Muscle layer of colon (tissue), 2 donors: ENCODE measurements at regions not wholly inside any gene's neighbourhood (a gene's known extent, or its start where the extent isn't known, plus 50 kb on each side); places are given as distances from the start of the nearest gene placed in this dataset.

Experiments used
- H3K27ac ChIP-seq: one replicate; pipeline ENCODE4 v1.7.0; 2013; ENCODE audit warnings: low read depth, mild to moderate bottlenecking, low read length, moderate library complexity
- H3K27me3 ChIP-seq, 2 donors: one replicate each; pipeline ENCODE4 v1.7.0; 2013; ENCODE audit warnings: low read length in 2 of 2, mild to moderate bottlenecking in 2 of 2; ENCODE audit not compliant: insufficient read depth in 2 of 2, control insufficient read depth in 1 of 2
- H3K36me3 ChIP-seq: one replicate; pipeline ENCODE4 v1.7.0; 2013; ENCODE audit warnings: mild to moderate bottlenecking, low read length; ENCODE audit not compliant: insufficient read depth
- H3K4me1 ChIP-seq: one replicate; pipeline ENCODE4 v1.7.0; 2013; ENCODE audit warnings: mild to moderate bottlenecking, low read length; ENCODE audit not compliant: insufficient read depth
- H3K4me3 ChIP-seq, 2 donors: one replicate each; pipeline ENCODE4 v1.7.0; 2013; ENCODE audit warnings: low read length in 2 of 2, low read depth in 1 of 2, mild to moderate bottlenecking in 1 of 2, moderate library complexity in 1 of 2
- H3K9ac ChIP-seq: one replicate; pipeline ENCODE4 v1.7.0; 2013; ENCODE audit warnings: low read length
- H3K9me3 ChIP-seq: one replicate; pipeline ENCODE4 v1.7.0; 2013; ENCODE audit warnings: mild to moderate bottlenecking, low read length
- donor health status: abdominal sarcoma.
- donor health status: Adenocarcinoma of cecum.

DNA sequence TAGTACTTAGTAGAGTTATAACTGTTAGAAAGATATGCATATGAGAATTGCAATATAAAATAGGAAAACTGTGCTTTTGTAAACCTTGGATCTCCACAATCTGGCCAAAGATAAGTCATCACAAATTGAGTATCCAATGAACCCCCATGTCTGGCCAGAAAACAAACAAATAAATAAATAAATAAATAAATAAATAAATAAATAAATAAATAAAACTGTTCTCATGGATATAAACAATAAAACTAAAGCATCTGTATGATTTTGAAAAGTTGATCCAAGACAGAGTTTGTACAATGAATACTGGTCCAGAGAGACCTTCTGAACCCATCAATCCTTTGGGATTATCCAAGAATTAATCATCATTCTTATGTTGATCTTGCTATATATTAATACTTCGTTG is 367.6 kb upstream of the CDH9 start:
- Histone ChIP-seq H3K27me3 (no peaks in the 10 kb centered on the region), H3K9ac (no peak overlapping the region), H3K36me3 (no peaks in the 10 kb centered on the region), H3K4me3 (no peak overlapping the region), H3K9me3 (no peaks in the 10 kb centered on the region), H3K27ac (no peak overlapping the region), H3K4me1 (no peaks in the 10 kb centered on the region)

DNA sequence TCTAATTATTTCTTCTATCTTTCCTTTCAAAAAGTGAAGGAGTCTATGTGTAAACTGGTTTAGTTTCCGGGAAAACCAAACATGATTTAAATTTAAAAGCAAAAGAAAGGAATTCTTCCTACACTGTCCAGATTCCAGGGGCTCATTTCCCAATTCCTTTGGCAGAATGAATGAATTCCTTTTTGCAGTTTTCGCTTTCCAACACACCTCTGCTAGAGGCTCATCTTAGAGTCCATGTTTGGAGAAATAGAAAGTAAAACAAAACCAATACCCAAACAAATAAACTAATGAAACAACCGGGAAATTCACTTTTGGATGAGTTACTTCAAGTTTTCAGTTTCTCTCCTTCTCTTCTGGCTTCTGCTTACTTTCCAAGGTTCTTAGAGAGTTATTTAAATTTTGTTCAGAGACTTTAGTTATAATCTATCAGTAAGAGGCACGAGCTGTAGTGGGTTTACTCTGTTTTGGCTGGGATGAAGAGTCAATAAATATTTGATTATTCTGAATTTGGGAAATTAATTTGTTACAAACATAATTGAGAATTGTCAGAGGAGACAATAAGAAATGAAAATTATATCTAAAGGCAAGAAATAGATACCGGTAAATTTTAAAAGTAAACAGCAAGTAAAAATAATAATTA is 365.0 kb upstream of the CDH9 start:
- no peaks in the 10 kb centered on the region for H3K9me3 ChIP-seq
- no peak overlapping the region for H3K4me3 ChIP-seq
- no peaks in the 10 kb centered on the region for H3K36me3 ChIP-seq
- H3K9ac ChIP-seq: no peak overlapping the region
- H3K27ac ChIP-seq: no peak overlapping the region
- H3K27me3 ChIP-seq: no peaks in the 10 kb centered on the region
- no peaks in the 10 kb centered on the region for H3K4me1 ChIP-seq

- Histone ChIP-seq H3K4me1 (no peaks in the 10 kb centered on the region), H3K27me3 (no peaks in the 10 kb centered on the region), H3K9ac (no peak overlapping the region), H3K36me3 (no peaks in the 10 kb centered on the region), H3K27ac (no peak overlapping the region), H3K9me3 (no peaks in the 10 kb centered on the region), H3K4me3 (no peak overlapping the region)
These were observed 364.4 kb upstream of the CDH9 start for GRCh38 chr5:27402828-27403227.

DNA sequence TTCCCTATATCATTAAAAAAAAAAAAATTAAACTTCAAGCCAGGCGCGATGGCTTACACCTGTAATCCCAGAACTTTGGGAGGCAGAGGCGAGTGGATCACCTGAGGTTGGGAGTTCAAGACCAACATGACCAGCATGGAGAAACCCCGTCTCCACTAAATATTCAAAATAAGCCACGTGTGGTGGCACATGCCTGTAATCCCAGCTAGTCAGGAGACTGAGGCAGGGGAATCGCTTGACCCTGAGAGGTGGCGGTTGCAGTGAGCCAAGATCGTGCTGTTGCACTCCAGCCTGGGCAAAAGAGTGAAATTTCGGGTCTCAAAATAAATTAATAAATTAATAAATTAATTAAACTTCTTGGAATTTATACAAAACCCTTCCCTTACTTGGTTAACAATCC is 358.6 kb upstream of the CDH9 start:
- H3K27me3 ChIP-seq: no peaks in the 10 kb centered on the region
- no peak overlapping the region for H3K27ac ChIP-seq
- H3K4me1 ChIP-seq: no peaks in the 10 kb centered on the region
- no peak overlapping the region for H3K4me3 ChIP-seq
- no peaks in the 10 kb centered on the region for H3K9me3 ChIP-seq
- no peaks in the 10 kb centered on the region for H3K36me3 ChIP-seq
- no peak overlapping the region for H3K9ac ChIP-seq

DNA sequence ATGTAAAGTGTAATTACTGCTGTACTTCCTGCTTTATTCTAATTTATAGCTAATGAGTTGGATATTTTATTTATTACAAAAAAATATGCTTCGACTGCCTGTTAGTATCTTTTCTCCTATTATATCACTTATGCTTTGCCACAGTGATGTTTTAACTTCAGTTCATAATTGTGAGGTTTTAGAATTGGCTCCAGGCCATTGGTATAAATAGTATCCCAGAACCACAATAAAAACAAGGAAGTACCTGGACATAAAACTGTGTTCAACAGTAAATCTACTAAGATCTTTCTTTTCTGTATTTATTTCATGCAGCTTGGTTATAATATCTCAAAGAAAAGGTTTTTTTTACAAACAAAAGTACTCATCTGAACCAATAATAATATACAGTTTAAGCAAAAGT is 354.3 kb upstream of the CDH9 start:
- Histone ChIP-seq H3K4me1 (no peaks in the 10 kb centered on the region), H3K27ac (no peak overlapping the region)

DNA sequence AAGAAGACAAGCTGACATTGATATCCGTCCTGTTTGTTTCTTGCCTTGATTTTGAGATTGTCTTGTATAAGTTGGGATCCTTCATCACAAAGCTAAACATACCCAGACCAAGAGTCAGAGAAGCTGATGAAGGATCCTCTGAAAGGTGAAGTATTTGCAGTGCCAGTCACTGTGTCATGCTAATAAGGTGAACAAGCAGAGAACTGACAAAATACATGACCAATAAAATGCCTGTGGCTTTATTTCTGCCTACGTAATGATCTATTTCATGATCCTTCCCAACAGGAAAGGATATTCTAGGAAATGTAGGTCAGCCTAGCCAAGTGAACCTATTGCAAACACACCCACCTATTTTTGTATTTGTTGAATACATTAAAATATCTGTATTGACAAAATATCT is 351.3 kb upstream of the CDH9 start:
- H3K27ac ChIP-seq: no peak overlapping the region
- H3K27me3 ChIP-seq: no peaks in the 10 kb centered on the region
- no peak overlapping the region for H3K4me3 ChIP-seq
- H3K9ac ChIP-seq: no peak overlapping the region
- no peaks in the 10 kb centered on the region for H3K36me3 ChIP-seq
- H3K9me3 ChIP-seq: no peaks in the 10 kb centered on the region
- no peaks in the 10 kb centered on the region for H3K4me1 ChIP-seq

More for the DNA sequence above, 354.3 kb upstream of the CDH9 start:
- Histone ChIP-seq H3K36me3 (no peaks in the 10 kb centered on the region), H3K9me3 (no peaks in the 10 kb centered on the region), H3K4me3 (no peak overlapping the region), H3K9ac (no peak overlapping the region), H3K27me3 (no peaks in the 10 kb centered on the region)

- H3K27me3 ChIP-seq: no peaks in the 10 kb centered on the region
- no peaks in the 10 kb centered on the region for H3K4me1 ChIP-seq
- H3K36me3 ChIP-seq: no peaks in the 10 kb centered on the region
- H3K9me3 ChIP-seq: no peaks in the 10 kb centered on the region
- no peak overlapping the region for H3K4me3 ChIP-seq
- H3K9ac ChIP-seq: no peak overlapping the region
- no peak overlapping the region for H3K27ac ChIP-seq
These were observed 350.4 kb upstream of the CDH9 start for GRCh38 chr5:27388755-27389154.

- Histone ChIP-seq H3K4me3 (no peak overlapping the region), H3K9me3 (no peaks in the 10 kb centered on the region)
These were observed 349.2 kb upstream of the CDH9 start for GRCh38 chr5:27387535-27388073.

GRCh38 chr5:27381686-27382085 is 343.3 kb upstream of the CDH9 start:
- Histone ChIP-seq H3K36me3 (no peaks in the 10 kb centered on the region), H3K27ac (no peak overlapping the region), H3K9ac (no peak overlapping the region), H3K4me3 (no peak overlapping the region), H3K4me1 (no peaks in the 10 kb centered on the region), H3K9me3 (no peaks in the 10 kb centered on the region), H3K27me3 (no peaks in the 10 kb centered on the region)

More at GRCh38 chr5:27387535-27388073, 349.2 kb upstream of the CDH9 start:
- no peak overlapping the region for H3K9ac ChIP-seq
- H3K36me3 ChIP-seq: no peaks in the 10 kb centered on the region
- no peaks in the 10 kb centered on the region for H3K4me1 ChIP-seq
- no peaks in the 10 kb centered on the region for H3K27me3 ChIP-seq
- no peak overlapping the region for H3K27ac ChIP-seq

- no peak overlapping the region for H3K4me3 ChIP-seq
- H3K9ac ChIP-seq: no peak overlapping the region
- no peak overlapping the region for H3K27ac ChIP-seq
- no peaks in the 10 kb centered on the region for H3K9me3 ChIP-seq
- no peaks in the 10 kb centered on the region for H3K4me1 ChIP-seq
- no peaks in the 10 kb centered on the region for H3K36me3 ChIP-seq
- no peaks in the 10 kb centered on the region for H3K27me3 ChIP-seq
These were observed 339.2 kb upstream of the CDH9 start for GRCh38 chr5:27377626-27378025.

- Histone ChIP-seq H3K4me1 (no peaks in the 10 kb centered on the region), H3K27me3 (no peaks in the 10 kb centered on the region), H3K36me3 (no peaks in the 10 kb centered on the region), H3K9me3 (no peaks in the 10 kb centered on the region), H3K9ac (no peak overlapping the region), H3K27ac (no peak overlapping the region), H3K4me3 (no peak overlapping the region)
These were observed 315.6 kb upstream of the CDH9 start for GRCh38 chr5:27353970-27354369.

- Histone ChIP-seq H3K4me1 (no peaks in the 10 kb centered on the region), H3K9me3 (no peaks in the 10 kb centered on the region), H3K27me3 (no peaks in the 10 kb centered on the region), H3K27ac (no peak overlapping the region), H3K4me3 (no peak overlapping the region), H3K9ac (no peak overlapping the region), H3K36me3 (no peaks in the 10 kb centered on the region)
These were observed 315.2 kb upstream of the CDH9 start for GRCh38 chr5:27353540-27353939.
